ENCODE measurements at regions not wholly inside any gene's neighbourhood (a gene's known extent, or its start where the extent isn't known, plus 50 kb on each side); places are given as distances from the start of the nearest gene placed in this dataset.

GRCh38 chr1:106897976-106898375 lies 158.5 kb upstream of the PRMT6 start:
- Histone ChIP-seq H3K36me3 (ENCODE audit: control insufficient read depth, insufficient read depth, low read length) (no peaks in the 10 kb centered on the region), H3K4me1 (ENCODE audit: control insufficient read depth, insufficient read depth, low read length) (no peaks in the 10 kb centered on the region), H3K9ac (ENCODE audit: low read depth, low read length) (no peak overlapping the region), H3K27me3 (ENCODE audit: control insufficient read depth, insufficient read depth, low read length) (no peaks in the 10 kb centered on the region), H3K9me3 (ENCODE audit: control insufficient read depth, insufficient read depth, low read length) (no peaks in the 10 kb centered on the region), H3K4me3 (ENCODE audit: low read depth, low read length) (no peak overlapping the region)

GRCh38 chr1:106899644-106900043 lies 156.8 kb upstream of the PRMT6 start:
- Histone ChIP-seq H3K27me3 (ENCODE audit: control insufficient read depth, insufficient read depth, low read length) (no peaks in the 10 kb centered on the region), H3K36me3 (ENCODE audit: control insufficient read depth, insufficient read depth, low read length) (no peaks in the 10 kb centered on the region), H3K4me1 (ENCODE audit: control insufficient read depth, insufficient read depth, low read length) (no peaks in the 10 kb centered on the region), H3K9me3 (ENCODE audit: control insufficient read depth, insufficient read depth, low read length) (no peaks in the 10 kb centered on the region), H3K4me3 (ENCODE audit: low read depth, low read length) (no peak overlapping the region), H3K9ac (ENCODE audit: low read depth, low read length) (no peak overlapping the region)

GRCh38 chr1:106907795-106908194 lies 148.7 kb upstream of the PRMT6 start:
- H3K9me3 ChIP-seq (ENCODE audit: control insufficient read depth, insufficient read depth, low read length) = no peaks in the 10 kb centered on the region
- no peaks in the 10 kb centered on the region for H3K36me3 ChIP-seq (ENCODE audit: control insufficient read depth, insufficient read depth, low read length)
- no peaks in the 10 kb centered on the region for H3K27me3 ChIP-seq (ENCODE audit: control insufficient read depth, insufficient read depth, low read length)
- no peak overlapping the region for H3K4me3 ChIP-seq (ENCODE audit: low read depth, low read length)
- no peak overlapping the region for H3K9ac ChIP-seq (ENCODE audit: low read depth, low read length)
- H3K4me1 ChIP-seq (ENCODE audit: control insufficient read depth, insufficient read depth, low read length) = no peaks in the 10 kb centered on the region

- no peak overlapping the region for H3K4me3 ChIP-seq (ENCODE audit: low read depth, low read length)
- no peaks in the 10 kb centered on the region for H3K4me1 ChIP-seq (ENCODE audit: control insufficient read depth, insufficient read depth, low read length)
- no peaks in the 10 kb centered on the region for H3K36me3 ChIP-seq (ENCODE audit: control insufficient read depth, insufficient read depth, low read length)
- H3K9ac ChIP-seq (ENCODE audit: low read depth, low read length) = no peak overlapping the region
- no peaks in the 10 kb centered on the region for H3K9me3 ChIP-seq (ENCODE audit: control insufficient read depth, insufficient read depth, low read length)
- no peaks in the 10 kb centered on the region for H3K27me3 ChIP-seq (ENCODE audit: control insufficient read depth, insufficient read depth, low read length)
Observed at GRCh38 chr1:106908689-106909088, 147.8 kb upstream of the PRMT6 start.

- Histone ChIP-seq H3K4me1 (ENCODE audit: control insufficient read depth, insufficient read depth, low read length) (no peaks in the 10 kb centered on the region), H3K9me3 (ENCODE audit: control insufficient read depth, insufficient read depth, low read length) (no peaks in the 10 kb centered on the region), H3K27me3 (ENCODE audit: control insufficient read depth, insufficient read depth, low read length) (no peaks in the 10 kb centered on the region), H3K36me3 (ENCODE audit: control insufficient read depth, insufficient read depth, low read length) (no peaks in the 10 kb centered on the region), H3K4me3 (ENCODE audit: low read depth, low read length) (no peak overlapping the region), H3K9ac (ENCODE audit: low read depth, low read length) (no peak overlapping the region)
Observed at GRCh38 chr1:106910798-106911197, 145.7 kb upstream of the PRMT6 start.

GRCh38 chr1:106912131-106912530 lies 144.3 kb upstream of the PRMT6 start:
- Histone ChIP-seq H3K27me3 (ENCODE audit: control insufficient read depth, insufficient read depth, low read length) (no peaks in the 10 kb centered on the region), H3K36me3 (ENCODE audit: control insufficient read depth, insufficient read depth, low read length) (no peaks in the 10 kb centered on the region), H3K9me3 (ENCODE audit: control insufficient read depth, insufficient read depth, low read length) (no peaks in the 10 kb centered on the region), H3K4me1 (ENCODE audit: control insufficient read depth, insufficient read depth, low read length) (no peaks in the 10 kb centered on the region), H3K9ac (ENCODE audit: low read depth, low read length) (no peak overlapping the region), H3K4me3 (ENCODE audit: low read depth, low read length) (no peak overlapping the region)

DNA sequence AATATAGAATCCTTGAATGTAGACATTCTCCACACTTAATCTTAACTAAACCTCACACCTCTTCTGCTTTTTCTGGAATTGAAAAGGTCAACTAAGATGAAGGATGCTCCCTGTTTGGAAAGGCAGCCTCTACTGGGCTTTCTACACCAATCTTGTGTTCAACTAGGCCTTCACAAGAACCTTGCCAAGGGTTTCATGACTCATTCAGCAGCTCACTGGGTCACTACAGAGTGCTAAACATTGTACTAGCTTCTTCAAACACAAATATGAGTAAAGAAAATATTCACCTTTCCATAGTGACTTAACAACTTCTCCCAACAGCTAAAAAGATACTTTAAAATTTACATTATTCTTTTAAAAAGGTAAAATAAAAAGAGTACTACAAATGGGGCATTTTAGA lies 135.3 kb upstream of the PRMT6 start:
- Histone ChIP-seq H3K9me3 (ENCODE audit: control insufficient read depth, insufficient read depth, low read length) (no peaks in the 10 kb centered on the region), H3K4me3 (ENCODE audit: low read depth, low read length) (no peak overlapping the region), H3K36me3 (ENCODE audit: control insufficient read depth, insufficient read depth, low read length) (no peaks in the 10 kb centered on the region), H3K27me3 (ENCODE audit: control insufficient read depth, insufficient read depth, low read length) (no peaks in the 10 kb centered on the region), H3K4me1 (ENCODE audit: control insufficient read depth, insufficient read depth, low read length) (peaks cover 7% of the 10 kb centered on the region), H3K9ac (ENCODE audit: low read depth, low read length) (no peak overlapping the region)

GRCh38 chr1:106924360-106924759 lies 132.1 kb upstream of the PRMT6 start:
- H3K27me3 ChIP-seq (ENCODE audit: control insufficient read depth, insufficient read depth, low read length) = no peaks in the 10 kb centered on the region
- no peaks in the 10 kb centered on the region for H3K36me3 ChIP-seq (ENCODE audit: control insufficient read depth, insufficient read depth, low read length)
- H3K9me3 ChIP-seq (ENCODE audit: control insufficient read depth, insufficient read depth, low read length) = no peaks in the 10 kb centered on the region
- H3K4me3 ChIP-seq (ENCODE audit: low read depth, low read length) = no peak overlapping the region
- no peak overlapping the region for H3K9ac ChIP-seq (ENCODE audit: low read depth, low read length)
- peaks cover 7% of the 10 kb centered on the region for H3K4me1 ChIP-seq (ENCODE audit: control insufficient read depth, insufficient read depth, low read length)

DNA sequence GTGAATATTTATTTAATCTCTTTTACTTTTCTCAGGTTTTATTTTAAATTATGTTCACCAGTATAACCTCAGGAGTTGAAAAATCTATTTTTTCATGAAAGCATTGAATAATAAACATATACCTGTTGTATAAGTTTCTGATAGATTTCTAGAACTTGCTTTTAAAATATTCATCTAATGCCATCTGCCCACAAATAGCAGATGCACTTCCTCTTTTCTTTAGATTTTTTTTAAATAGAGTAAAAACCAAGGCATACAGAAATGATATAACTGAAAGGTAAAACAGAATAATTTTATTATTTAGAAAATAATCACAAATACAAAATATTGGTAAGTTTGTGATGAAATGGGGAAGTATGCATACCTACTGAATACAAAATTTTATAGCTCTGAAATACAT lies 130.7 kb upstream of the PRMT6 start:
- Histone ChIP-seq H3K36me3 (ENCODE audit: control insufficient read depth, insufficient read depth, low read length) (no peaks in the 10 kb centered on the region), H3K4me3 (ENCODE audit: low read depth, low read length) (no peak overlapping the region), H3K27me3 (ENCODE audit: control insufficient read depth, insufficient read depth, low read length) (no peaks in the 10 kb centered on the region), H3K9ac (ENCODE audit: low read depth, low read length) (no peak overlapping the region), H3K9me3 (ENCODE audit: control insufficient read depth, insufficient read depth, low read length) (no peaks in the 10 kb centered on the region), H3K4me1 (ENCODE audit: control insufficient read depth, insufficient read depth, low read length) (peaks cover 7% of the 10 kb centered on the region)

- Histone ChIP-seq H3K36me3 (ENCODE audit: control insufficient read depth, insufficient read depth, low read length) (no peaks in the 10 kb centered on the region), H3K4me3 (ENCODE audit: low read depth, low read length) (no peak overlapping the region), H3K9me3 (ENCODE audit: control insufficient read depth, insufficient read depth, low read length) (no peaks in the 10 kb centered on the region), H3K9ac (ENCODE audit: low read depth, low read length) (no peak overlapping the region), H3K4me1 (ENCODE audit: control insufficient read depth, insufficient read depth, low read length) (peaks cover 7% of the 10 kb centered on the region), H3K27me3 (ENCODE audit: control insufficient read depth, insufficient read depth, low read length) (no peaks in the 10 kb centered on the region)
Observed at GRCh38 chr1:106926803-106927582, 129.5 kb upstream of the PRMT6 start.

- no peak overlapping the region for H3K9ac ChIP-seq (ENCODE audit: low read depth, low read length)
- H3K4me3 ChIP-seq (ENCODE audit: low read depth, low read length) = no peak overlapping the region
- H3K27me3 ChIP-seq (ENCODE audit: control insufficient read depth, insufficient read depth, low read length) = no peaks in the 10 kb centered on the region
- H3K9me3 ChIP-seq (ENCODE audit: control insufficient read depth, insufficient read depth, low read length) = no peaks in the 10 kb centered on the region
- no peaks in the 10 kb centered on the region for H3K4me1 ChIP-seq (ENCODE audit: control insufficient read depth, insufficient read depth, low read length)
- H3K36me3 ChIP-seq (ENCODE audit: control insufficient read depth, insufficient read depth, low read length) = no peaks in the 10 kb centered on the region
Observed at GRCh38 chr1:106937104-106937503, 119.4 kb upstream of the PRMT6 start.

DNA sequence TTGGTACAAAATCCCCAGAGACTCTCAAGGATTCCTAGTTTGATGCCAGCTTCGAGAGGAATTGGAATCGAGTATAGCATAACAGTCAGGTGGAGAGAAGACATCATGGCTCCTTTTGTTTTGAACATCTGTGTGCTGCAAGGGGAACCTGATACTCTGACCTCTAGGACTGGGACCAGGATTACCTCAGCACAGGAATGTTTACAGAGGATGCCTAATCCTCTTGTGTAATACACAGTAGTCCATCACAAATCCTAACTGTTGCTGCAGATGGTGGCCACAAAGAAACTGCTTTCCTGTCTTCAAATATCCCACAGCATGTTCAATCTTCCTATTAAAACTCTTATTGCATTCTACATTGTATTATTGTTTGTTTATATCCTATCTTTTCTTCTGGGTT lies 111.8 kb upstream of the PRMT6 start:
- Histone ChIP-seq H3K4me1 (ENCODE audit: control insufficient read depth, insufficient read depth, low read length) (no peaks in the 10 kb centered on the region), H3K27me3 (ENCODE audit: control insufficient read depth, insufficient read depth, low read length) (no peaks in the 10 kb centered on the region), H3K9ac (ENCODE audit: low read depth, low read length) (no peak overlapping the region), H3K36me3 (ENCODE audit: control insufficient read depth, insufficient read depth, low read length) (no peaks in the 10 kb centered on the region), H3K9me3 (ENCODE audit: control insufficient read depth, insufficient read depth, low read length) (no peaks in the 10 kb centered on the region), H3K4me3 (ENCODE audit: low read depth, low read length) (no peak overlapping the region)

Measured in iPS-15b (cell line).